Activated CD8-positive, alpha-beta T cell treated with anti-CD3 and anti-CD28 coated beads for 36 hours (primary cell): ENCODE measurements at regions not wholly inside any gene's neighbourhood (a gene's known extent, or its start where the extent isn't known, plus 50 kb on each side); places are given as distances from the start of the nearest gene placed in this dataset.

ENCODE experiments used
- ATAC-seq: fragments of 200-7000 bp; cut with Tn5 transposase; one replicate; pipeline ENCODE4 v1.10.0; 2021; ENCODE audit warnings: mild to moderate bottlenecking, moderate library complexity
- CTCF ChIA-PET: fragments of 350-600 bp; sonication (Branson Sonifier 250); formaldehyde crosslinking; loops from one replicate; lab custom pipeline; 2021; ENCODE audit warnings: antibody characterized with exemption; lab: Charles Lee
- POLR2A ChIA-PET: fragments of 350-600 bp; sonication (Branson Sonifier 250); formaldehyde crosslinking; loops from one replicate; lab custom pipeline; 2021; ENCODE audit warnings: antibody characterized with exemption; lab: Charles Lee
- DNase-seq: peaks from one replicate; pipeline ENCODE4 v3.0.0-alpha.2; 2020
- H3K27ac Mint-ChIP-seq: one replicate; pipeline ENCODE4 v1.8.0; 2021; ENCODE audit warnings: mild to moderate bottlenecking, mixed read lengths
- H3K27me3 Mint-ChIP-seq: one replicate; pipeline ENCODE4 v1.8.0; 2021; ENCODE audit warnings: mixed read lengths
- H3K36me3 Mint-ChIP-seq: one replicate; pipeline ENCODE4 v1.8.0; 2021; ENCODE audit warnings: low read depth, mixed read lengths
- H3K4me1 Mint-ChIP-seq: one replicate; pipeline ENCODE4 v1.8.0; 2021; ENCODE audit warnings: low read depth, mixed read lengths
- H3K4me3 Mint-ChIP-seq: one replicate; pipeline ENCODE4 v1.8.0; 2021; ENCODE audit warnings: mild to moderate bottlenecking, moderate library complexity, mixed read lengths
- H3K9me3 Mint-ChIP-seq: one replicate; pipeline ENCODE4 v1.8.0; 2021; ENCODE audit warnings: mixed read lengths
- intact Hi-C: fragments of 100-400 bp; cut with micrococcal nuclease; formaldehyde crosslinking; loops from one replicate; pipeline ENCODE4 v1.10.0; 2022
- TF ChIP-seq, protein P1 (sequence below): fragments of 200-600 bp; IDR thresholded peaks from one replicate; pipeline ENCODE4 v1.8.0; 2022; ENCODE audit warnings: antibody characterized with exemption, mild to moderate bottlenecking

DNA sequence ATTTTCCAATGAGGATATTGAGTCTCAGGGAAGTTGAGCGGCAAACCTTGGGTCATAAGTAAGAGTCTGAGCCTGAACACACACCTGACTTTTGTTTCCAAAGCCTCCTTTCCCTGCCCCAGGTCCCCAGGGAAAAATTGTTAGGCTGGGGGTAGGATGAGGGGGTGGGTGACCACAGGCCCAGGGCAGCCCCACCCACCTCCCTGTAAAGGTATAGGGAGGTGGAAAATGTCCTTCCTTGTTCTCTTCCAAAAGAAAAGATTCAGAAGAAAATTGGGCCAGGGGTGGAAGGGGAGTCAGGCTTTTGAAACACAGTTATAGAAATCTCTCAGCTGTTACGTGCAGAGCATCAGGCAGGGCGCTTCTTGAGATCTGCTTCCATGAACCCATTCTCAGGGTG, 129.7 kb upstream of the NGF start:
- intact Hi-C loops, result loop anchor here (5.0 kb wide), 1 partner anchor 330 kb away; no protein-coding TSS in a partner anchor
- ATAC-seq (no peak), DNase-seq (no peak)
- TF ChIP-seq, protein P1, sequence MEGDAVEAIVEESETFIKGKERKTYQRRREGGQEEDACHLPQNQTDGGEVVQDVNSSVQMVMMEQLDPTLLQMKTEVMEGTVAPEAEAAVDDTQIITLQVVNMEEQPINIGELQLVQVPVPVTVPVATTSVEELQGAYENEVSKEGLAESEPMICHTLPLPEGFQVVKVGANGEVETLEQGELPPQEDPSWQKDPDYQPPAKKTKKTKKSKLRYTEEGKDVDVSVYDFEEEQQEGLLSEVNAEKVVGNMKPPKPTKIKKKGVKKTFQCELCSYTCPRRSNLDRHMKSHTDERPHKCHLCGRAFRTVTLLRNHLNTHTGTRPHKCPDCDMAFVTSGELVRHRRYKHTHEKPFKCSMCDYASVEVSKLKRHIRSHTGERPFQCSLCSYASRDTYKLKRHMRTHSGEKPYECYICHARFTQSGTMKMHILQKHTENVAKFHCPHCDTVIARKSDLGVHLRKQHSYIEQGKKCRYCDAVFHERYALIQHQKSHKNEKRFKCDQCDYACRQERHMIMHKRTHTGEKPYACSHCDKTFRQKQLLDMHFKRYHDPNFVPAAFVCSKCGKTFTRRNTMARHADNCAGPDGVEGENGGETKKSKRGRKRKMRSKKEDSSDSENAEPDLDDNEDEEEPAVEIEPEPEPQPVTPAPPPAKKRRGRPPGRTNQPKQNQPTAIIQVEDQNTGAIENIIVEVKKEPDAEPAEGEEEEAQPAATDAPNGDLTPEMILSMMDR, result no peak
- no peaks in the 10 kb centered on the region for H3K27me3 Mint-ChIP-seq
- H3K27ac Mint-ChIP-seq, result no peak overlapping the region
- no peaks in the 10 kb centered on the region for H3K9me3 Mint-ChIP-seq
- H3K4me1 Mint-ChIP-seq, result no peaks in the 10 kb centered on the region
- H3K36me3 Mint-ChIP-seq, result no peaks in the 10 kb centered on the region
- H3K4me3 Mint-ChIP-seq, result no peak overlapping the region
- CTCF ChIA-PET, result interaction anchor here (3.8 kb wide), 1 partner anchor 330 kb away, joined by 30 read pairs; no protein-coding TSS in a partner anchor
- POLR2A ChIA-PET, result no interaction called here

DNA sequence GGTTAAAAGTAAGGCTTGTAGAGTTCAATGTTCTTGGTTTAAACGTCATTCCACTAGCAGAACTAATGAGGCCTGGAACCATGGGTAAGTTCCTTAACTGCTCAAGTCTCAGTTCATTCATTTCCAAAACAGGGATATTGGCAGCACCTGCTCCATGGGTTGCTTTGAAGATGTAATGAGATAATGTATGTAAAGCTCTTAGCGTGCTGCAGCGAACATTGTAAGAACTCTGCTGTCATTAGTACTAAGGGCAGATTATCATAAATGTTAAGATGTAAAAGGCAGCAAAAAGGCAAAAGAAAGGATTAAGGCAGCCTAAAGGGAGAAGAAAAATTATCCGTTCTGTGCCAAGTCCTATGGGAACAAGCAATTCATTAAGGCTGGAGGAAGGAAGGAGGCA, 129.1 kb upstream of the NGF start:
- no peaks in the 10 kb centered on the region for H3K9me3 Mint-ChIP-seq
- intact Hi-C loops, result loop anchor here (5.0 kb wide), 1 partner anchor 330 kb away; no protein-coding TSS in a partner anchor

DNA sequence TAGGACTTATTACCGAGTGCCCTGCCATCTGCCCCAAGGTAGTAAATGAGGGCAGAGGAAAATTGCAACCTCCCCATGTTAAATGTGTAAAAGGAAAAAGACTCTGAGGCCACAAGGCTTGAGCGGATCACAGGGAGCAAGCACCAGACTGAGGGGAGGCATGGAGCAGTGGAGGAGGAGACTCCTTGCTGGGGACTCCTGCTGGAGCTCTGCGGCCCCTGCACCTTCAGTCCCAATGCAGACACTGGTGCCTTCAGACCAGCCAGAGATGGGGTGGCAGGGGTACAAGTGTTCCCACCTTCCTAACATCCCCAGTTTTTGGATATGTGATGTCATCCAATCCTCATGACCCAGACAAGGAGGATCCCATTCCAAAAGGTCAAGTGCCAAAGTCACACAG, 128.4 kb upstream of the NGF start:
- TF ChIP-seq, protein P1, result no peak
- intact Hi-C loops, result loop anchor here (5.0 kb wide), 1 partner anchor 329 kb away; no protein-coding TSS in a partner anchor
- POLR2A ChIA-PET, result interaction anchor here (1.0 kb wide), 1 partner anchor 9 kb away, joined by 6 read pairs; no protein-coding TSS in a partner anchor
- CTCF ChIA-PET, result interaction anchor here (0.9 kb wide), 1 partner anchor 191 kb away, joined by 4 read pairs; no protein-coding TSS in a partner anchor
- Mint-ChIP-seq H3K4me3 (no peak overlapping the region), H3K36me3 (no peaks in the 10 kb centered on the region), H3K27ac (no peak overlapping the region), H3K4me1 (no peaks in the 10 kb centered on the region), H3K27me3 (no peaks in the 10 kb centered on the region), H3K9me3 (no peaks in the 10 kb centered on the region)
- ATAC-seq, result no peak
- no peak for DNase-seq

More for the DNA sequence above, 129.1 kb upstream of the NGF start:
- H3K4me1 Mint-ChIP-seq, result no peaks in the 10 kb centered on the region
- TF ChIP-seq, protein P1, result no peak
- CTCF ChIA-PET, result no interaction called here
- no peaks in the 10 kb centered on the region for H3K36me3 Mint-ChIP-seq
- DNase-seq, result no peak
- POLR2A ChIA-PET, result no interaction called here
- no peak overlapping the region for H3K27ac Mint-ChIP-seq
- H3K4me3 Mint-ChIP-seq, result no peak overlapping the region
- no peak for ATAC-seq
- H3K27me3 Mint-ChIP-seq, result no peaks in the 10 kb centered on the region

DNA sequence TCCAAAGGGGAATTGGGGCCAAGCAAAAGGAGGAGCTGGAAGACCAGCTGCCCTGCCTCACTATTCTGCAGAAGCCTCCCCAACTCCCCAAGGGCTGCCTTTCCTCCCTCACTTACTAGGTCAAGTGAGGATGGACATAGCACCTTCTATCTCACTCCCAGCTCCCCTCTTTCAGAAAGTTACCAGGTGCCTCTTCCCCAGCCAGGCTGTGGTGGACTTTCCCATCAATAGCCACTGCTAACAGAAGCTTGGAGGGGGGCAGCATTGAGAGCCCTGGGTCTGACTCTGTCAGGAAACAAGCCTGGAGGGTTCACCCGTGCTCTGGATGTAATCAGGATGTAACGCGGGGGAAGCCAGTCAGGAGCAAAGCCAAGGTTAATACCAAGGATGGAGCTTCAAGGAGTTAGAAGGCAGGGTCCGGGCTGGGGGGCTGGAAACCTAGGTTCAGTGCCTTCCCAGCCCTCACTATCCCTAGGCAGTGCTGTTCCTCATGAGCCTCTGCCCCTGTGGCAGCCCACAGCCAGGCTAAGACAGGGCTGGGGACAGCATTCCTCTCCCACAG, 127.8 kb upstream of the NGF start:
- CTCF ChIA-PET, result interaction anchor here (0.6 to 0.9 kb wide), 2 partner anchors 191 to 356 kb away, joined by 3 to 4 read pairs; no protein-coding TSS in a partner anchor
- POLR2A ChIA-PET, result interaction anchor here (1.0 kb wide), 1 partner anchor 9 kb away, joined by 6 read pairs; no protein-coding TSS in a partner anchor
- Mint-ChIP-seq H3K9me3 (no peaks in the 10 kb centered on the region), H3K4me1 (no peaks in the 10 kb centered on the region), H3K36me3 (no peaks in the 10 kb centered on the region), H3K27me3 (no peaks in the 10 kb centered on the region), H3K27ac (no peak overlapping the region), H3K4me3 (no peak overlapping the region)
- TF ChIP-seq, protein P1, result no peak
- DNase-seq, result no peak
- intact Hi-C loops, result loop anchor here (5.0 kb wide), 1 partner anchor 329 kb away; no protein-coding TSS in a partner anchor
- no peak for ATAC-seq

DNA sequence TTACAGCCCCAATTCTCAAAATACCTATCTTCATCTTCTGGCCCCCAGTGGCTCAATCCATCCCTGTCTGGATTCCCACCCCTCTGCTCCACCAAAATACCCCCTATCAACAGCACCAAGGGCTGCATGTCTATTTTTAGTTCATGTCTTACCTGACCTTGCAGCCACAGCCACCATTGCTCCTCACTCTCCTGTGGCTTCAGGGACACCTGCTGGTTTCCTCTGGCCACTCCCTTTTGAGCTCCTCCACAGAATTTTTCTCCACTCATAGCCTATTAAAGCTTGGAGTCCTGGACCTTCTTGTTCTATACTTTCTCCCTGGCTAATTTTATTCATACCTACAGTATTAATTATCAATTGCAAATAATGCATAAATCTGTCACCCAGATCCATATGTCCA, 125.3 kb upstream of the NGF start:
- H3K4me3 Mint-ChIP-seq, result no peak overlapping the region
- intact Hi-C loops, result no loop called here

More for the DNA sequence above, 125.3 kb upstream of the NGF start:
- ChIA-PET POLR2A (no interaction called here), CTCF (interaction anchor here (0.7 kb wide), 1 partner anchor 350 kb away, joined by 3 read pairs; no protein-coding TSS in a partner anchor)
- Mint-ChIP-seq H3K27me3 (no peaks in the 10 kb centered on the region), H3K9me3 (no peaks in the 10 kb centered on the region), H3K36me3 (no peaks in the 10 kb centered on the region), H3K27ac (no peak overlapping the region), H3K4me1 (no peaks in the 10 kb centered on the region)
- no peak for DNase-seq
- TF ChIP-seq, protein P1, result no peak
- ATAC-seq, result no peak
